AG10803 (cell line): ENCODE measurements at regions not wholly inside any gene's neighbourhood (a gene's known extent, or its start where the extent isn't known, plus 50 kb on each side); places are given as distances from the start of the nearest gene placed in this dataset.
"Not testable (repeated sequence)": the region's sequence is repeated elsewhere in the genome, so short reads cannot be mapped to it uniquely, and the experiment has no call there.

Experiments used
- DNase-seq: peaks from one replicate; pipeline ENCODE4 v3.0.0; 2010; ENCODE audit warnings: low read depth
- H3K4me3 ChIP-seq: 2 replicates; pipeline ENCODE4 v1.5.1; 2011; ENCODE audit warnings: mild to moderate bottlenecking, low read length, control low read depth
- TF ChIP-seq, protein P1 (sequence below): conservative IDR thresholded peaks from 2 replicates; pipeline ENCODE4 v1.5.1; 2011; ENCODE audit warnings: mild to moderate bottlenecking, low read length, control low read depth, inconsistent platforms

DNA sequence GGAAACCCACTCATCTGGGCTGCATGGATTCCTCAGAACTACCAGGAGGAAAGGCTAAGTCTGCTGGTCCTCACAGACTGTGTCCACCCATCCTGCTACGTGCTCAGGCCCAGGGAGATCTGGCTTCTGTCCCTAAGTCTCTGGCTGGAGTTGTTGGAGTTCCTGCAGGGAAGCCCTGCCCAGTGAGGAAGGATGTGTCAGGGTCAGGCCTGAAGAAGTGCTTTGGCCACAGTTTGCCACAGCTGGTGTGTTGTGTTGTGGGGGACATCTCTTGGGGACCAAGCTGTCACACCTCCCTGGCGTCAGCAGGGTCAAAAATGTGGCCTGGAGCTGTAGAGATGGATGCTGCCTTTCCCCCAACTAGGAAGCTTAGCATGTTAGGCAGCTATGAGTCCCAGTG is 684.7 kb downstream of the METTL15 start:
- H3K4me3 ChIP-seq = no peak overlapping the region
- TF ChIP-seq, protein P1, sequence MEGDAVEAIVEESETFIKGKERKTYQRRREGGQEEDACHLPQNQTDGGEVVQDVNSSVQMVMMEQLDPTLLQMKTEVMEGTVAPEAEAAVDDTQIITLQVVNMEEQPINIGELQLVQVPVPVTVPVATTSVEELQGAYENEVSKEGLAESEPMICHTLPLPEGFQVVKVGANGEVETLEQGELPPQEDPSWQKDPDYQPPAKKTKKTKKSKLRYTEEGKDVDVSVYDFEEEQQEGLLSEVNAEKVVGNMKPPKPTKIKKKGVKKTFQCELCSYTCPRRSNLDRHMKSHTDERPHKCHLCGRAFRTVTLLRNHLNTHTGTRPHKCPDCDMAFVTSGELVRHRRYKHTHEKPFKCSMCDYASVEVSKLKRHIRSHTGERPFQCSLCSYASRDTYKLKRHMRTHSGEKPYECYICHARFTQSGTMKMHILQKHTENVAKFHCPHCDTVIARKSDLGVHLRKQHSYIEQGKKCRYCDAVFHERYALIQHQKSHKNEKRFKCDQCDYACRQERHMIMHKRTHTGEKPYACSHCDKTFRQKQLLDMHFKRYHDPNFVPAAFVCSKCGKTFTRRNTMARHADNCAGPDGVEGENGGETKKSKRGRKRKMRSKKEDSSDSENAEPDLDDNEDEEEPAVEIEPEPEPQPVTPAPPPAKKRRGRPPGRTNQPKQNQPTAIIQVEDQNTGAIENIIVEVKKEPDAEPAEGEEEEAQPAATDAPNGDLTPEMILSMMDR = no peak
- no peak for DNase-seq

DNA sequence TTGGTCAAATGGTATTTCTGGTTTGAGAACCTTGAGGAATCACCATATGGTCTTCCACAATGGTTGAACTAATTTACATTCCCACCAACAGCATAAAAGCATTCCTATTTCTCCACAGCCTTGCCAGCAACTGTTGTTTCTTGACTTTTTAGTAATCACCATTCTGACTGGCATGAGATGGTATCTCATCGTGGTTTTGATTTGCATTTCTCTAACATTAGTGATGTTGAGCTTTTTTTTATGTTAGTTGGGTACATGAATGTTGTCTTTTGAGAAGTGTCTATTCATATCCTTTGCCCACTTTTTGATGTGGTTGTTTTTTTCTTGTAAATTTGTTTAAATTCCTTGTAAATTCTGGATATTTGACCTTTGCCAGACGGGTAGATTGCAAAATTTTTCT is 679.7 kb downstream of the METTL15 start:
- H3K4me3 ChIP-seq = not testable (repeated sequence)
- peak; percentile 82 for DNase-seq

DNA sequence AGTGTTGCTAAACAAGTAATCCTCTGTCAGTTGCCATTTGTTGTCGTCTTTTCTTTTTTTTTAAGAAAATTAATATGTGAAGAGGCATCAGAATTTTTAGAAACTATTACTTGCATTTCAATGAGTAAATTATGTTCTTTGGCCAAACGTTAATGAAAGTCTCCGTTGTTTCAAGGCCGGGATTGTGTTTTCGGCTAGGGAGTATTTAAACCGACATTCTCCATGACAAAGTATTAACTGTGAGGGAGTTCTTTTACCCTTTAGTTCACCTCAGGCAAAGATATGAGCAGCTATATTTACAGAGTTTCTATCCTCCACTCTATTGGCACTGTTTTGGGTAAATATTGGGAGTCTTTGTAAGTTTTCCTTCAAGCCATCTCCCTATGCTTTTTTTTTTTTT is 668.9 kb downstream of the METTL15 start:
- TF ChIP-seq, protein P1 = no peak

DNA sequence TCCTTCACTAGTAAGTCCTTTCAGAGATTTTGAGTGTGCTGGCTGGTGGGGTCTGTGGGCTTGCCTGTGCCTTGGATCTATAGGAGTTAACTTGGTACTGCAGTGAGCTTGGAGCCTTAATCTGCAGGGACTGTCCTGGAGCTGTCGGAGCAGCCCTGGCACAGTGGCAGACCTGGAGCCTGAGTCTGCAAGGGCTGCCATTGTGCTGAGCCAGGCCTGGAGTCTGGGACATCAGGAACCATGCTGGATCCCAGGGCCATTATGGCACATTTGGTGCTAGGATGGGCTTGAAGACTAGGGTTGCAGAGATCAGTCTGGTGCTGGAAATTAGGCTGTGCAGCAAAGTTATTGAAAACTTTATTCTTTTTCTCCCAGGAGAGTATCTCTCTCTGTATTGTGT is 665.4 kb downstream of the METTL15 start:
- no peak overlapping the region for H3K4me3 ChIP-seq
- TF ChIP-seq, protein P1 = no peak
- no peak for DNase-seq

More for the DNA sequence above, 668.9 kb downstream of the METTL15 start:
- no peak overlapping the region for H3K4me3 ChIP-seq
- no peak for DNase-seq

DNA sequence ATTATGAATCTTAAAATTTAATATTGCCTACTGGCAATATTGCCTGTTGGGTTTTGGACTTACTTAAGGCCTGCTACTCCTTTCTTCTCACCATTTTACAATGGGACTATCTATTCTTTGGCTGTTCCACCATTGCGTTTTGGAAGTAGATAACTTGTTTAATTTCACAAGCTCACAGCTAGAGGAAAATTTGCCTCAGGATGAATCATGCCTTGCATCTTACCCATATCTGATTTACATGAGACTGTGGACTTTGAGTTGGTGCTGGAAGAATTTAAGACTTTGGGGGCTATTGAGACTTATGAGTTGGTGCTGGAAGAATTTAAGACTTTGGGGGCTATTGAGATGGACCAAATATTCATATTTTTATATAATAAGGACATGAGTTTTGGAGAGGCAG is 662.6 kb downstream of the METTL15 start:
- DNase-seq = no peak
- TF ChIP-seq, protein P1 = no peak
- H3K4me3 ChIP-seq = no peak overlapping the region

DNA sequence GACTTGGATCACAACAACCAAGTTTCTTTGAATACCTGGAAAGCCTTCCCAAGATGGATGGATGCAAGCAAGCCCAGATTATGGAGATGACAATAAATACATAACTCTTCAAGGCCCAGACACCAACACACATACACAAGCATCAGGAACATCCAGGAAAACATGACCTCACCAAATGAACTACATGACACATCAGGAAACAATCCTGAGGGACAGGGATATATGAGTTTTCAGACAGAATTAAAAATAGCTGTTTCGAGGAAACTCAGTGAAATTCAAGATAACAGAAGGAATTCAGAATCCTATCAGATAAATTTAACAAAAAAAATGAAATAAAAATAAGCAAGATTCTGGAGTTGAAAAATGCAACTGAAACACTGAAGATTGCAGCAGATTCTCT is 659.4 kb downstream of the METTL15 start:
- H3K4me3 ChIP-seq = no peak overlapping the region
- DNase-seq = peak; percentile 31
- TF ChIP-seq, protein P1 = no peak

DNA sequence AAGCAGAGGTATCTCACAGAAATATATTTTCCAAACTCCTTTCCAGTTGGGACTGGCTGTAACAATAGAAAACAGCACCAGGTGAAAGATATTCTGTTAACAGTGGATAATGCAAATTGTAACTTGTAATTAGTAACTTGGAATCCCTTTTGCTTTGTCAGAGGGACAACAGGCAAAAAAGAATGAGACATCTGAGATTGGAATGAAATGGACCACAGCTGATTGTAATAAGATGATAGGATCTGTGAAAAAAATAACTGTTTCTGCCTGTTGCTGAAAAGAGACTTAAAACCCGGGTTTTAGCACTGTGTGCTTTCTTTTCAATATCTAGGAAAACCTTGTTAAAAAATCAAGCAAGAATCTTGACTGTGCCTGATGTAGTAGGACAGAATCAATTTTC is 655.7 kb downstream of the METTL15 start:
- TF ChIP-seq, protein P1 = no peak
- no peak overlapping the region for H3K4me3 ChIP-seq
- DNase-seq = peak; percentile 37

DNA sequence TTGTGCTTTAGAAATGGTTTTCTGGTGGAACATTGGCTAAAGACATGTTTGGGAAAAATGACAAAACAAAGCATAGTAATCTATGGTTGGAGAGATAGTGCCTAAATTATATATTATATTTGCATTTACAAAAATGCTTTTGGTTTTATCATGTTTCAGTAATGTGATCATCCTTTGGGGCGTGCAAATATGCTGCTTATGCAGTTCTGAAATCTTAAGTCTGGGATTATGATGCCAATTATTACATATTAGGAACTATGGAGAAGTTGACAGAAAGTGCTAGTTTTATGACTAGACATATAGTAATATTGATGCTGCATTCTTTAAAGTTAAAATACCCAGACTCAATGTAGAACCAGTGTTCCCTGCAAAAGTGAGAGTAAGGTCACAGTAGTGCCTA is 655.0 kb downstream of the METTL15 start:
- no peak for DNase-seq
- no peak overlapping the region for H3K4me3 ChIP-seq
- TF ChIP-seq, protein P1 = no peak
